Ascending aorta (tissue), 2 donors: ENCODE measurements at regions not wholly inside any gene's neighbourhood (a gene's known extent, or its start where the extent isn't known, plus 50 kb on each side); places are given as distances from the start of the nearest gene placed in this dataset.
A peak's percentile ranks its signal among the peaks of the same experiment; 100 is the strongest.

Source experiments
- DNase-seq, 2 donors: peaks; one replicate each; pipeline ENCODE4 v3.0.0-alpha.2; 2019; ENCODE audit warnings: low spot score in 2 of 2
- H3K27ac ChIP-seq, 2 donors: fragments of 200-600 bp; sonication (generic); one replicate each; pipeline ENCODE4 v1.5.1; 2016 to 2017; ENCODE audit warnings: mild to moderate bottlenecking in 1 of 2
- H3K27me3 ChIP-seq: fragments of 200-600 bp; sonication (generic); one replicate; pipeline ENCODE4 v1.5.1; 2017
- H3K36me3 ChIP-seq, 2 donors: fragments of 200-600 bp; sonication (generic); one replicate each; pipeline ENCODE4 v1.5.1; 2016
- H3K4me1 ChIP-seq, 2 donors: fragments of 200-600 bp; sonication (generic); one replicate each; pipeline ENCODE4 v1.5.1; 2016 to 2017; ENCODE audit warnings: mild to moderate bottlenecking in 1 of 2
- H3K4me3 ChIP-seq, 2 donors: fragments of 200-600 bp; sonication (generic); one replicate each; pipeline ENCODE4 v1.5.1; 2016 to 2017; ENCODE audit warnings: mild to moderate bottlenecking in 1 of 2
- H3K9me3 ChIP-seq, 2 donors: fragments of 200-600 bp; sonication (generic); one replicate each; pipeline ENCODE4 v1.5.1; 2016
- CTCF ChIP-seq, 3 experiments: fragments of 200-600 bp in 2 of 3; fragments of 450-650 bp in 1 of 3; sonication (generic) in 2 of 3; IDR thresholded peaks; one replicate each; pipeline ENCODE4 v1.5.1; 2016 to 2019; ENCODE audit warnings: antibody characterized with exemption in 3 of 3, mild to moderate bottlenecking in 1 of 3, moderate library complexity in 1 of 3
- intact Hi-C: fragments of 100-400 bp; cut with DNase I; formaldehyde crosslinking; loops from one replicate; pipeline ENCODE4 v1.15.1; 2023

- H3K27me3 ChIP-seq: no peaks in the 10 kb centered on the region
- H3K36me3 ChIP-seq: no peaks in the 10 kb centered on the region
- no peak overlapping the region for H3K4me3 ChIP-seq
- no peaks in the 10 kb centered on the region for H3K9me3 ChIP-seq
- no peak overlapping the region for H3K27ac ChIP-seq
- no peaks in the 10 kb centered on the region for H3K4me1 ChIP-seq
- intact Hi-C loops: no loop called here
- TF ChIP-seq CTCF (IDR thresholded peaks at IDR 0.05): no peak
- no peak for DNase-seq
Observed at GRCh38 chr4:115272594-115272993, 159.2 kb upstream of the NDST4 start.

GRCh38 chr4:115272185-115272584, 158.8 kb upstream of the NDST4 start:
- Histone ChIP-seq H3K4me3 (no peak overlapping the region), H3K4me1 (no peaks in the 10 kb centered on the region), H3K27me3 (no peaks in the 10 kb centered on the region), H3K36me3 (no peaks in the 10 kb centered on the region), H3K9me3 (no peaks in the 10 kb centered on the region), H3K27ac (no peak overlapping the region)
- intact Hi-C loops: no loop called here
- DNase-seq: no peak
- no peak for TF ChIP-seq CTCF (IDR thresholded peaks at IDR 0.05)

GRCh38 chr4:115260195-115260594, 146.8 kb upstream of the NDST4 start:
- DNase-seq: no peak
- Histone ChIP-seq H3K9me3 (no peaks in the 10 kb centered on the region), H3K27ac (no peak overlapping the region), H3K27me3 (no peaks in the 10 kb centered on the region), H3K4me1 (no peaks in the 10 kb centered on the region), H3K4me3 (no peak overlapping the region), H3K36me3 (no peaks in the 10 kb centered on the region)
- no peak for TF ChIP-seq CTCF (IDR thresholded peaks at IDR 0.05)
- intact Hi-C loops: no loop called here

GRCh38 chr4:115259642-115260041, 146.2 kb upstream of the NDST4 start:
- no peaks in the 10 kb centered on the region for H3K27me3 ChIP-seq
- H3K36me3 ChIP-seq: no peaks in the 10 kb centered on the region
- H3K4me3 ChIP-seq: no peak overlapping the region
- no peaks in the 10 kb centered on the region for H3K4me1 ChIP-seq
- no peaks in the 10 kb centered on the region for H3K9me3 ChIP-seq
- intact Hi-C loops: no loop called here
- H3K27ac ChIP-seq: no peak overlapping the region
- no peak for DNase-seq
- TF ChIP-seq CTCF (IDR thresholded peaks at IDR 0.05): no peak

- H3K4me3 ChIP-seq: no peak overlapping the region
- H3K36me3 ChIP-seq: no peaks in the 10 kb centered on the region
- H3K27ac ChIP-seq: no peak overlapping the region
- TF ChIP-seq CTCF (IDR thresholded peaks at IDR 0.05): no peak
- intact Hi-C loops: no loop called here
- no peak for DNase-seq
- H3K9me3 ChIP-seq: no peaks in the 10 kb centered on the region
- H3K4me1 ChIP-seq: no peaks in the 10 kb centered on the region
- no peaks in the 10 kb centered on the region for H3K27me3 ChIP-seq
Observed at GRCh38 chr4:115249808-115250207, 136.4 kb upstream of the NDST4 start.

GRCh38 chr4:115234405-115235093, 121.1 kb upstream of the NDST4 start:
- Histone ChIP-seq H3K36me3 (no peaks in the 10 kb centered on the region), H3K27me3 (no peaks in the 10 kb centered on the region), H3K27ac (no peak overlapping the region), H3K9me3 (no peaks in the 10 kb centered on the region), H3K4me1 (no peaks in the 10 kb centered on the region), H3K4me3 (no peak overlapping the region)
- DNase-seq: no peak
- intact Hi-C loops: loop anchor here (10.0 kb wide), 1 partner anchor 300 kb away; no protein-coding TSS in a partner anchor
- peak in 2 of 3 experiments; percentile 6 to 28 for TF ChIP-seq CTCF (IDR thresholded peaks at IDR 0.05)
